WERI-Rb-1 (cell line): ENCODE measurements at regions not wholly inside any gene's neighbourhood (a gene's known extent, or its start where the extent isn't known, plus 50 kb on each side); places are given as distances from the start of the nearest gene placed in this dataset.

Experiments used
- DNase-seq: peaks from one replicate; pipeline ENCODE4 v3.0.0-alpha.2; 2020
- H3K27ac ChIP-seq: fragments of 250-450 bp; sonication (Bioruptor Pico); 2 replicates; pipeline ENCODE4 v1.5.1; 2020; ENCODE audit warnings: mild to moderate bottlenecking, moderate library complexity
- H3K27me3 ChIP-seq: fragments of 250-450 bp; sonication (Bioruptor Pico); 2 replicates; pipeline ENCODE4 v1.5.1; 2021; ENCODE audit warnings: mild to moderate bottlenecking, low read depth, moderate library complexity; ENCODE audit not compliant: insufficient read depth, severe bottlenecking
- H3K36me3 ChIP-seq: fragments of 250-450 bp; sonication (Bioruptor Pico); 2 replicates; pipeline ENCODE4 v1.5.1; 2020; ENCODE audit warnings: mild to moderate bottlenecking, moderate library complexity
- H3K4me3 ChIP-seq: 2 replicates; pipeline ENCODE4 v1.5.1; 2011; ENCODE audit warnings: low read depth, mild to moderate bottlenecking, control low read depth, low read length
- H3K9me3 ChIP-seq: fragments of 250-450 bp; sonication (Bioruptor Pico); 2 replicates; pipeline ENCODE4 v1.5.1; 2021; ENCODE audit warnings: mild to moderate bottlenecking, moderate library complexity; ENCODE audit not compliant: severe bottlenecking
- CTCF ChIP-seq: IDR thresholded peaks from 2 replicates; pipeline ENCODE4 v1.5.1; 2011; ENCODE audit warnings: low read depth, mild to moderate bottlenecking, control low read depth, inconsistent platforms, low read length

DNA sequence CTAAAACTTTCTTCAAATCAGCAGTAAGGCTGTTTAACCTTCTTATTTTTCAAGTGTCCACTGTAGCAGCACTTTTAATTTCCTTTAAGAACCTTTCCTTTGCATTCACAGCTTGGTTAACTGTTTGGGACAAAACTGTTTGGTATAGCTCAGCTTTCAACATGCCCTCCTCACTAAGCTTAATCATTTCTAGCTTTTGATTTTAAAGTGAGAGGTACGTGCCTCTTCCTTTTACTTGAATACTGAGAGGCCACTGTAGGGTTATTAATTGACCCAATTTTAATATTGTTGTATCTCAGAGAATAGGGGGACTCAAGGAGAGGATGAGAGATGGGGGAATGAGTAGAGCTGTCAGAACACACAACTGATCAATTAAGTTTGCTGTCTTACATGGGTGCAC, 129.5 kb upstream of the MMS22L start:
- H3K27me3 ChIP-seq, result no peaks in the 10 kb centered on the region
- no peak for DNase-seq

GRCh38 chr6:97422171-97422570, 139.2 kb upstream of the MMS22L start:
- no peaks in the 10 kb centered on the region for H3K36me3 ChIP-seq
- H3K4me3 ChIP-seq, result no peak overlapping the region
- TF ChIP-seq CTCF, result no peak
- peaks cover 13% of the 10 kb centered on the region for H3K9me3 ChIP-seq
- no peaks in the 10 kb centered on the region for H3K27me3 ChIP-seq
- no peak overlapping the region for H3K27ac ChIP-seq
- DNase-seq, result no peak

More for the DNA sequence above, 129.5 kb upstream of the MMS22L start:
- Histone ChIP-seq H3K27ac (peak overlapping the region; percentile 81), H3K9me3 (no peaks in the 10 kb centered on the region), H3K36me3 (no peaks in the 10 kb centered on the region), H3K4me3 (no peak overlapping the region)
- TF ChIP-seq CTCF, result no peak

- Histone ChIP-seq H3K9me3 (peaks cover 13% of the 10 kb centered on the region), H3K27ac (no peak overlapping the region), H3K4me3 (no peak overlapping the region), H3K27me3 (no peaks in the 10 kb centered on the region), H3K36me3 (no peaks in the 10 kb centered on the region)
- no peak for DNase-seq
- no peak for TF ChIP-seq CTCF
Observed at GRCh38 chr6:97423190-97423589, 140.2 kb upstream of the MMS22L start.

DNA sequence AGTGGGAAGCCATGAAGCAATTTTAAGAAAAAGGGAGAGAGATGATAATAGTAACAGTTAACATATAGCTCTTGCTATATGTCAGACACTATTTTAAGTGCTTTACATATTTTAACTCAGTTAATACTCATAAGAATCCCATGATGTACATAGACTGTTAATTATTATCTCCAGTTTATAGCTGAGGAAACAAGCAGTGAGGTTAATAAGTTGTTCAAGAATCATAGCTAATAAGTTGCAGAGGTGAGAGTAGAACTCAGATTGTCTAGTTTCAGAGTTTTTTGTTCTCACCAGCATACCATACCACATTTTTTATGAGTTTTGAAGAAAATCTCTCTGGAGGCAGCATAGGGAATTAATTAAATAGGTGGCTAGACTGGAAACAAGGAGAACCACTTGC, 144.6 kb upstream of the MMS22L start:
- H3K27me3 ChIP-seq, result no peaks in the 10 kb centered on the region
- no peak overlapping the region for H3K4me3 ChIP-seq
- no peak overlapping the region for H3K27ac ChIP-seq
- no peaks in the 10 kb centered on the region for H3K9me3 ChIP-seq
- TF ChIP-seq CTCF, result no peak
- no peaks in the 10 kb centered on the region for H3K36me3 ChIP-seq
- no peak for DNase-seq

- H3K27me3 ChIP-seq, result no peaks in the 10 kb centered on the region
- H3K27ac ChIP-seq, result no peak overlapping the region
- no peak overlapping the region for H3K4me3 ChIP-seq
- H3K36me3 ChIP-seq, result no peaks in the 10 kb centered on the region
- H3K9me3 ChIP-seq, result no peaks in the 10 kb centered on the region
- DNase-seq, result no peak
- TF ChIP-seq CTCF, result peak; percentile 60
Observed at GRCh38 chr6:97437087-97437486, 154.1 kb upstream of the MMS22L start.

GRCh38 chr6:97438011-97438671, 155.1 kb upstream of the MMS22L start:
- Histone ChIP-seq H3K27me3 (no peaks in the 10 kb centered on the region), H3K4me3 (no peak overlapping the region), H3K27ac (no peak overlapping the region), H3K9me3 (no peaks in the 10 kb centered on the region), H3K36me3 (no peaks in the 10 kb centered on the region)
- no peak for TF ChIP-seq CTCF
- no peak for DNase-seq
